ENCODE measurements at regions not wholly inside any gene's neighbourhood (a gene's known extent, or its start where the extent isn't known, plus 50 kb on each side); places are given as distances from the start of the nearest gene placed in this dataset.
A peak's percentile ranks its signal among the peaks of the same experiment; 100 is the strongest.

DNA sequence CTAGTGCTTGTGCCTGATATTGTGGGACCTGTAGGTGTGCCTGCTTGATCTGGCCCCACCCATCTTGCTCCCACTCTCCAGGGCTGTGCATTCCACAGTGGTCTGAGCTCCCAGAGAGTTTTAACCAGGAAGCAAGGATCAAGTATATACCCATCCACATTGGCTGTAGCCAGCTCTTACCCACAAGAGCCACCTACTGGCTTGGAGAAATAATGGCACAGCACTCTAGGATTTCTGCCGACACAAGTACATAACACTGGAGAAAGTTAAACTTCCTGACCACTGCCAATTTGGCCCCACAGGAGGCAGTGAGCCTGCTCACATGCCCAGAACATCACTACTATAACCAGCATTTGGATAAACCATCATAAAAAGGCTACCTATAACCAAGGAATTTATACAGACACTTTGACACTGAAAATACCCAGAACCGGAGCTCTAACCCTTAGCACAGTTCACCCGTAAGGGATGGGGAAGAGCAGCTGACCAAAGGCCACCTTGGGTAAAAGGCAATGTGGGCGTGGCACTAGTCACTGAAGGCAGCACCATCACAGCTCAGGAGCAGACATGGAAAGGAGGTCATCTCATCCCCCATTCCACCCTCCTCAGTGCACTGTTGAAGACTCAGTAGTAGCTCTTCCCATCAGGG lies 440.4 kb downstream of the BTBD3 start:
- no peak overlapping the region for H3K23ac ChIP-seq (ENCODE audit: insufficient read length)
- no peak overlapping the region for H3K9ac ChIP-seq (replicated peaks in 1 of 4; ENCODE audit: extremely low read depth in 1 of 4, low read depth in 3 of 4, low read length in 3 of 4)
- TF ChIP-seq RXRA (IDR thresholded peaks at IDR 0.05; ENCODE audit: insufficient read depth, low read depth, low read length) (no peak), BACH1 (IDR thresholded peaks at IDR 0.05; ENCODE audit: low read length) (no peak), TAF7 (optimal IDR thresholded peaks at IDR 0.05; ENCODE audit: borderline replicate concordance, low read depth, low read length) (peak; percentile 15), GTF2F1 (IDR thresholded peaks at IDR 0.05; ENCODE audit: borderline replicate concordance, low read depth, low read length) (no peak), YY1 (IDR thresholded peaks at IDR 0.05; ENCODE audit: low read depth, low read length) (0 out of 2 replicates have a peak, but pooled peaks have one; percentile 38), RAD21 (IDR thresholded peaks at IDR 0.05 in 1 of 2, conservative IDR thresholded peaks at IDR 0.05 in 1 of 2; ENCODE audit: low read depth in 2 of 2, low read length in 2 of 2) (peak; percentile 71 to 86)
- TF ChIP-seq, protein P1, sequence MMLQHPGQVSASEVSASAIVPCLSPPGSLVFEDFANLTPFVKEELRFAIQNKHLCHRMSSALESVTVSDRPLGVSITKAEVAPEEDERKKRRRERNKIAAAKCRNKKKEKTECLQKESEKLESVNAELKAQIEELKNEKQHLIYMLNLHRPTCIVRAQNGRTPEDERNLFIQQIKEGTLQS (IDR thresholded peaks at IDR 0.05; ENCODE audit: insufficient read depth, low read depth, low read length) = no peak
- TF ChIP-seq, protein P2, sequence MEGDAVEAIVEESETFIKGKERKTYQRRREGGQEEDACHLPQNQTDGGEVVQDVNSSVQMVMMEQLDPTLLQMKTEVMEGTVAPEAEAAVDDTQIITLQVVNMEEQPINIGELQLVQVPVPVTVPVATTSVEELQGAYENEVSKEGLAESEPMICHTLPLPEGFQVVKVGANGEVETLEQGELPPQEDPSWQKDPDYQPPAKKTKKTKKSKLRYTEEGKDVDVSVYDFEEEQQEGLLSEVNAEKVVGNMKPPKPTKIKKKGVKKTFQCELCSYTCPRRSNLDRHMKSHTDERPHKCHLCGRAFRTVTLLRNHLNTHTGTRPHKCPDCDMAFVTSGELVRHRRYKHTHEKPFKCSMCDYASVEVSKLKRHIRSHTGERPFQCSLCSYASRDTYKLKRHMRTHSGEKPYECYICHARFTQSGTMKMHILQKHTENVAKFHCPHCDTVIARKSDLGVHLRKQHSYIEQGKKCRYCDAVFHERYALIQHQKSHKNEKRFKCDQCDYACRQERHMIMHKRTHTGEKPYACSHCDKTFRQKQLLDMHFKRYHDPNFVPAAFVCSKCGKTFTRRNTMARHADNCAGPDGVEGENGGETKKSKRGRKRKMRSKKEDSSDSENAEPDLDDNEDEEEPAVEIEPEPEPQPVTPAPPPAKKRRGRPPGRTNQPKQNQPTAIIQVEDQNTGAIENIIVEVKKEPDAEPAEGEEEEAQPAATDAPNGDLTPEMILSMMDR (IDR thresholded peaks at IDR 0.05; ENCODE audit: control extremely low read depth in 1 of 3, insufficient read depth in 1 of 3, low read depth in 1 of 3, low read length in 3 of 3) = peak; percentile 10 to 75 (median 69)
- no peak overlapping the region for H3K27ac ChIP-seq (ENCODE audit: low read depth, low read length)
- no peak overlapping the region for H2BK5ac ChIP-seq (ENCODE audit: low read depth, low read length)
- no peak overlapping the region for H3K56ac ChIP-seq (replicated peaks; ENCODE audit: insufficient read length, low read depth, low read length)
- ChIA-PET POLR2A (ENCODE audit: partially characterized antibody) (no interaction called here), CTCF (ENCODE audit: partially characterized antibody) (interaction anchor here (0.6 to 2.4 kb wide), 72 partner anchors 10 to 858 kb away, joined by 3 to 26 read pairs (median 4); no protein-coding TSS in a partner anchor)
- no peak overlapping the region for H2BK20ac ChIP-seq (ENCODE audit: low read length)
- H4K20me1 ChIP-seq (replicated peaks in 1 of 2; ENCODE audit: control insufficient read depth in 1 of 2, insufficient read depth in 2 of 2, low read length in 2 of 2) = no peaks in the 10 kb centered on the region
- WGBS, 2 experiments (ENCODE audit: extremely low coverage in 1 of 2, insufficient coverage in 1 of 2, insufficient read length in 1 of 2, insufficient replicate concordance in 2 of 2, low coverage in 1 of 2, low lambda C conversion rate in 2 of 2, missing lambda C conversion rate in 1 of 2) = 84% methylated on average over 4 of the region's 4 CpGs; no CpG with 5 or more reads in 1 of the 2 experiments
- no peaks in the 10 kb centered on the region for H3K23me2 ChIP-seq (ENCODE audit: low read depth, low read length)
- peak; percentile 73 for FAIRE-seq
- no peak overlapping the region for H2BK15ac ChIP-seq (ENCODE audit: low read length)
- H3K14ac ChIP-seq (ENCODE audit: insufficient read length) = no peak overlapping the region
- H4K5ac ChIP-seq (ENCODE audit: insufficient read length, low read depth, low read length) = no peak overlapping the region
- H3K4me3 ChIP-seq (ENCODE audit: extremely low read depth in 1 of 4, insufficient read depth in 2 of 4, low read depth in 3 of 4, low read length in 4 of 4) = no peak overlapping the region
- H3K4ac ChIP-seq (replicated peaks; ENCODE audit: insufficient read length, low read depth, low read length) = no peak overlapping the region
- no peak overlapping the region for H2BK12ac ChIP-seq (ENCODE audit: low read depth, low read length)
- DNase-seq (ENCODE audit: low read depth in 1 of 2, low spot score in 2 of 2) = no peak
- no peaks in the 10 kb centered on the region for H3K79me1 ChIP-seq (ENCODE audit: low read depth, low read length)
- H3K4me2 ChIP-seq (ENCODE audit: insufficient read depth in 1 of 2, low read depth in 2 of 2, low read length in 2 of 2) = no peak overlapping the region
- H3K36me3 ChIP-seq (ENCODE audit: control insufficient read depth in 2 of 4, insufficient read depth in 4 of 4, low read length in 3 of 4) = no peaks in the 10 kb centered on the region
- no peaks in the 10 kb centered on the region for H3K9me3 ChIP-seq (ENCODE audit: insufficient read depth in 2 of 2, low read depth in 1 of 2, low read length in 1 of 2)
- no peak overlapping the region for H2BK120ac ChIP-seq (replicated peaks; ENCODE audit: low read depth, low read length)
- peak overlapping the region; percentile 37 for H2AFZ ChIP-seq (ENCODE audit: low read length)
- no peak overlapping the region for H3K18ac ChIP-seq (ENCODE audit: extremely low read depth, low read length)
- no peaks in the 10 kb centered on the region for H3K27me3 ChIP-seq (replicated peaks in 1 of 4; ENCODE audit: control insufficient read depth in 3 of 4, extremely low read depth in 1 of 4, insufficient read depth in 3 of 4, low read length in 3 of 4)
- no peak overlapping the region for H4K8ac ChIP-seq (ENCODE audit: extremely low read depth, insufficient read depth, low read length)
- H4K91ac ChIP-seq (replicated peaks; ENCODE audit: insufficient read length, low read length) = no peak overlapping the region
- no peak overlapping the region; the same call in 1 of the 2 replicates for H2AK5ac ChIP-seq (ENCODE audit: low read depth, low read length)
- H3K4me1 ChIP-seq (replicated peaks in 1 of 4; ENCODE audit: control insufficient read depth in 3 of 4, insufficient read depth in 4 of 4, low read length in 3 of 4) = no peaks in the 10 kb centered on the region
- H3K79me2 ChIP-seq (ENCODE audit: control insufficient read depth in 1 of 2, insufficient read depth in 2 of 2, low read length in 2 of 2) = no peaks in the 10 kb centered on the region

Data from H1 (cell line).